Esophagus muscularis mucosa (tissue), 4 donors: ENCODE measurements at regions not wholly inside any gene's neighbourhood (a gene's known extent, or its start where the extent isn't known, plus 50 kb on each side); places are given as distances from the start of the nearest gene placed in this dataset.

Experiments
- DNase-seq: peaks from one replicate; pipeline ENCODE4 v3.0.0-alpha.2; 2017; ENCODE audit errors: extremely low spot score
- H3K27ac ChIP-seq, 4 donors: fragments of 200-600 bp; sonication (generic); replicated peaks in 1 of 4; 1 replicate in 3 of 4; 2 replicates in 1 of 4; pipeline ENCODE4 v1.5.1; 2016 to 2019; ENCODE audit warnings: mild to moderate bottlenecking in 1 of 4
- H3K27me3 ChIP-seq, 4 donors: fragments of 200-600 bp; sonication (generic); one replicate each; pipeline versions ENCODE4 v1.5.1 to v1.6.0; 2016 to 2019
- H3K36me3 ChIP-seq, 4 donors: fragments of 200-600 bp; sonication (generic); one replicate each; pipeline ENCODE4 v1.5.1; 2016 to 2019
- H3K4me1 ChIP-seq, 4 donors: fragments of 200-600 bp; sonication (generic); one replicate each; pipeline ENCODE4 v1.5.1; 2016 to 2019
- H3K4me3 ChIP-seq, 4 donors: fragments of 200-600 bp; sonication (generic); 1 replicate in 2 of 4; 2 replicates in 2 of 4; pipeline ENCODE4 v1.5.1; 2016 to 2019; ENCODE audit warnings: mild to moderate bottlenecking in 4 of 4, moderate library complexity in 1 of 4
- H3K9me3 ChIP-seq, 4 donors: fragments of 200-600 bp; sonication (generic); 1 replicate in 3 of 4; 2 replicates in 1 of 4; pipeline ENCODE4 v1.5.1; 2016 to 2019
- CTCF ChIP-seq, 3 experiments: fragments of 200-600 bp in 2 of 3; fragments of 450-650 bp in 1 of 3; sonication (generic) in 2 of 3; IDR thresholded peaks; one replicate each; pipeline ENCODE4 v1.5.1; 2017 to 2019; ENCODE audit warnings: antibody characterized with exemption in 3 of 3, mild to moderate bottlenecking in 2 of 3, moderate library complexity in 1 of 3
- EP300 ChIP-seq: sonication (generic); formaldehyde crosslinking; IDR thresholded peaks from one replicate; pipeline ENCODE4 v1.6.1; 2017; ENCODE audit warnings: antibody characterized with exemption
- POLR2A ChIP-seq: fragments of 450-650 bp; IDR thresholded peaks from one replicate; pipeline ENCODE4 v1.6.1; 2017; ENCODE audit warnings: antibody characterized with exemption, moderate library complexity, mild to moderate bottlenecking, low read depth
- POLR2AphosphoS5 ChIP-seq, 2 donors: sonication (generic); formaldehyde crosslinking; IDR thresholded peaks; one replicate each; pipeline ENCODE4 v1.6.1; 2017; ENCODE audit warnings: antibody characterized with exemption in 2 of 2
- WGBS: methylation state at CpG from one replicate; pipeline ENCODE4 v1.1.5; 2018; 5-methylcytosine and 5-hydroxymethylcytosine counted together
- intact Hi-C: fragments of 100-400 bp; cut with DNase I; formaldehyde crosslinking; loops from one replicate; pipeline ENCODE4 v1.15.1; 2023

- DNase-seq: no peak
- no peak overlapping the region for H3K4me3 ChIP-seq
- no peaks in the 10 kb centered on the region for H3K4me1 ChIP-seq
- intact Hi-C loops: no loop called here
- TF ChIP-seq CTCF (IDR thresholded peaks at IDR 0.05) (no peak), EP300 (no peak), POLR2A (no peak)
- no peaks in the 10 kb centered on the region for H3K27me3 ChIP-seq
- no peak overlapping the region for H3K27ac ChIP-seq
- no peaks in the 10 kb centered on the region for H3K36me3 ChIP-seq
- peaks cover 0 to 17% (median 6%) of the 10 kb centered on the region in 4 donors for H3K9me3 ChIP-seq
These were observed 773.8 kb downstream of the PLOD2 start for GRCh38 chr3:145387211-145387610.

- intact Hi-C loops: no loop called here
- Histone ChIP-seq H3K4me3 (no peak overlapping the region), H3K4me1 (no peaks in the 10 kb centered on the region), H3K9me3 (peaks cover 0 to under 1% (median 0%) of the 10 kb centered on the region in 4 donors), H3K27ac (no peak overlapping the region), H3K36me3 (no peaks in the 10 kb centered on the region), H3K27me3 (no peaks in the 10 kb centered on the region)
- WGBS: 90% methylated on average over 8 of the region's 8 CpGs
- TF ChIP-seq CTCF (IDR thresholded peaks at IDR 0.05) (no peak), POLR2A (no peak)
- no peak for DNase-seq
These were observed 765.6 kb downstream of the PLOD2 start for GRCh38 chr3:145395421-145395820.

- Histone ChIP-seq H3K9me3 (no peaks in the 10 kb centered on the region), H3K36me3 (no peaks in the 10 kb centered on the region), H3K27ac (no peak overlapping the region), H3K4me1 (no peaks in the 10 kb centered on the region), H3K27me3 (no peaks in the 10 kb centered on the region), H3K4me3 (no peak overlapping the region)
- intact Hi-C loops: no loop called here
- DNase-seq: no peak
- no peak for TF ChIP-seq EP300
- no peak for TF ChIP-seq POLR2AphosphoS5 (IDR thresholded peaks at IDR 0.05)
- no peak for TF ChIP-seq POLR2A
- no peak for TF ChIP-seq CTCF (IDR thresholded peaks at IDR 0.05)
- 93% methylated on average over 5 of the region's 5 CpGs for WGBS
These were observed 749.4 kb downstream of the PLOD2 start for GRCh38 chr3:145411605-145412004.

GRCh38 chr3:145417678-145418077 lies 743.3 kb downstream of the PLOD2 start:
- H3K27me3 ChIP-seq: no peaks in the 10 kb centered on the region
- H3K27ac ChIP-seq: no peak overlapping the region
- DNase-seq: no peak
- H3K36me3 ChIP-seq: no peaks in the 10 kb centered on the region
- no peak for TF ChIP-seq POLR2AphosphoS5 (IDR thresholded peaks at IDR 0.05)
- no peak for TF ChIP-seq CTCF (IDR thresholded peaks at IDR 0.05)
- TF ChIP-seq POLR2A: no peak
- no peak for TF ChIP-seq EP300
- WGBS: 42% methylated on average over 1 of the region's 1 CpG
- no peaks in the 10 kb centered on the region for H3K4me1 ChIP-seq
- H3K4me3 ChIP-seq: no peak overlapping the region
- H3K9me3 ChIP-seq: no peaks in the 10 kb centered on the region
- intact Hi-C loops: no loop called here

GRCh38 chr3:145422556-145422955 lies 738.4 kb downstream of the PLOD2 start:
- H3K9me3 ChIP-seq: no peaks in the 10 kb centered on the region
- H3K4me3 ChIP-seq: no peak overlapping the region
- H3K27ac ChIP-seq: no peak overlapping the region
- intact Hi-C loops: no loop called here
- no peaks in the 10 kb centered on the region for H3K36me3 ChIP-seq
- TF ChIP-seq POLR2A (no peak), CTCF (IDR thresholded peaks at IDR 0.05) (no peak), EP300 (no peak), POLR2AphosphoS5 (IDR thresholded peaks at IDR 0.05) (no peak)
- no peak for DNase-seq
- H3K27me3 ChIP-seq: no peaks in the 10 kb centered on the region
- no peaks in the 10 kb centered on the region for H3K4me1 ChIP-seq
- WGBS: 50% methylated on average over 3 of the region's 3 CpGs
